ENCODE measurements at regions not wholly inside any gene's neighbourhood (a gene's known extent, or its start where the extent isn't known, plus 50 kb on each side); places are given as distances from the start of the nearest gene placed in this dataset.

GRCh38 chr5:17018871-17019270 lies 82.8 kb upstream of the MYO10 start:
- TF ChIP-seq CTCF (IDR thresholded peaks at IDR 0.05), result no peak
- no peak for TF ChIP-seq ZFX (IDR thresholded peaks at IDR 0.05; ENCODE audit: borderline replicate concordance)

Data from 22Rv1 (cell line).